HG03097 (cell line): ENCODE measurements at regions not wholly inside any gene's neighbourhood (a gene's known extent, or its start where the extent isn't known, plus 50 kb on each side); places are given as distances from the start of the nearest gene placed in this dataset.
"Not testable (repeated sequence)": the region's sequence is repeated elsewhere in the genome, so short reads cannot be mapped to it uniquely, and the experiment has no call there.

Experiments
- ATAC-seq: cut with Tn5 transposase; IDR thresholded peaks from one replicate; pipeline ENCODE4 v1.9.1; 2021; ENCODE audit not compliant: unreplicated experiment, low FRiP score

DNA sequence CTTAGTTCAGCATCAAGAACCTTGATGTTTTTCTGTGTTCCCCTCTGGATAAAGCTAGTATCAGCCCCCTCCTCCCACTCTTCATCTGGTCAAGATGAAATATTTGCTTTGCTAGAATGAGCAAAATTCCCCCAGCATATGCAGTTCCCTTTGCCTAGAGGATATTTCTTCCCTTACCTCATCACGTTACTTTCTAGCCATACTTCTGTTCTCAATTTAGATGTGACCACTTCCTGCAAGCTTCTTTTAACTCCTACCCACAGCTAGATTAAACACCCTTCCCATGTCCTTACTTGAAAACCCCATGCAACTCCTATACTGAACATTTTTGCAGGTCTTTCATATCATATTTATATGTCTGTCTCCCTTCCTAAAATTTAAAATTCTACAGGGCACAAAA is 178.9 kb upstream of the TUSC1 start:
- ATAC-seq = no peak

DNA sequence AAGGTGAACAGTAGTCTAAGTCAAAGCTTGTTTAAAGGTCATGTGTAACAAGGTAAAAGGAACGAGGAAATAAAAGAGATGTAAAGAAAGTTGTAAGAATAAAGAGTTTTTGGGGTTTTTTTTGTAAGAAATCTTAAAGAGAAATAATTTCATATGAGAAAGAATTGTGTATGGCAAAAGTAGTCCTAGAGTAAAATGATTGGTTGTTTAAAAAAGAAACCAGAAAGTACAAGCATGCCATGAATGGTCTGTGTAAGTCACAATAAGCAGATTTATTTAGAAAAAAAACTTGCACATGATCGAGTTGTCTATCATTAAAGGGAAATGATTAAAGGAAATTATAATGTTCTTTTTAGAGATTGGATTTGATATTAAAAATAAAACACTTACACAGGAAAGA is 172.6 kb upstream of the TUSC1 start:
- no peak for ATAC-seq

DNA sequence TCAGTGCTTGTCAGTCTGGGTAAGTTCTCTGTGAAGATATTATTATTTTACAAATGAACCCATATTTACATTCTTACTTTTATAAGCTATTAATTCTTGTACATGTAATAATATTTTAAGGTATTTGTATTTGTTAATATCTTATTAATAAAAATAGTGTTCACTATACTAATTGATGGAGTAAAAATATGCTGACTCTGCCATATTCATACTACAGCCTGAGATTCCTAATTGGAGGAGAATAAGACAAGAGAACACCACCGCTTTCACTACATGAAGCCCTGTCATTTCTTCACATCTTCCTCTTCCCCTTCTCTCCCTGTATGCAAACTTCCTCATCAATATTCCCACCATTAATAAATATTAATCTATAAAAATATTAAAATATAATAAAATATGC is 167.6 kb upstream of the TUSC1 start:
- ATAC-seq = no peak

DNA sequence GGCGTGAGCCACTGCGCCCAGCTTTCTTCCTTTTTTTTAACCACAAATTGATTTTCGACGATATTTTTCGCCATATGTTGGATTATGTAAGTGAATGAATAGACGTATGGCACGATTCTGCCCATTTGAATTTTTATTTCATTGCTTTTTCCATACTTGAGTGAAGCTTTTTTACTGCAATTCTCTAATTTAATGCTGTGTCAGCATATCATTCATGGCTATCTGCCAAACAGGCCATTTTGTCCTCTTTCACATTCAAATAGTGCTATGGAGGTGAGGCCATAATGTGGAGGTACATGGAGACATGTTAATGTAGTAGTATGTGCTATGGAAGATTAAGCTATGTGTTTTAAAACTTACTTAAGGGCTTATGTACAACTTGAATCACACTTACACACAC is 152.1 kb upstream of the TUSC1 start:
- no peak for ATAC-seq

DNA sequence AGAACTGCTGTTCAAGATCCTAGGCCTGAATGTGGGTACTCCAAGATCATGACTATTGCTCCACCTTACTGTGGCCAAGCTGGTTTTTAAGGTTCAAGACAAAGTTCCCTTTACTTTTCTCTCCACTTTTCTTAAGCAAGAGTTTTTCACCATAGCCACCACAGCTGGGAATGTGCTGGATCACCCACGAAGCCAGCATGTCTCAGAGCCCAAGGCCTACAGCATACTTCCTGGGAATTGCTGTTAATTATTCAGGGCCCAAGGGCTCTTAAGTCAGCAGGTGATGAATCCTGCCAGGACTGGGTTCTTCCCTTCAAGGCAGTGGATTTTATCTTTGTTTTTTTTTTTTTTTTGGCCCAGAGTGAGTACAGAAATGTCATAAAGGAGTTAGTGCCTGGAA is 149.4 kb upstream of the TUSC1 start:
- no peak for ATAC-seq

DNA sequence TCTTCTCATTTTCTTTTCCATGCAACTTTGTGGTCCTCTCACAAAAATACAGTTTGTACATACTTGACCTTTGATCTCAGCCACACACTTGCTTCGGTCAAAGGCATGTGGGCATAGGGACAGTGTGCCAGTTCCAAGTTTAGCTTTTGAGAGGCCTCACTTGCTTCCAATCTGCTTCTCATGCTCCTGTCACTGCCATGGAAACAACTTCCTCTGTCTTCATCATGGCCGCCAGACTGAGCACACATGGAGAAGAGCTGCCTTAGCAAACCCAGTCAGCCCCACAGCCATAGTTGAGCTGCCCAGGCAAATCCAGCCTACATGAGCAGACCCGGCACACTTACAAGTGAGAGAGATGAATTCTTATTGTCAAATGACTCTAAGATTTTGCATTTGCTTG is 138.2 kb upstream of the TUSC1 start:
- no peak for ATAC-seq

DNA sequence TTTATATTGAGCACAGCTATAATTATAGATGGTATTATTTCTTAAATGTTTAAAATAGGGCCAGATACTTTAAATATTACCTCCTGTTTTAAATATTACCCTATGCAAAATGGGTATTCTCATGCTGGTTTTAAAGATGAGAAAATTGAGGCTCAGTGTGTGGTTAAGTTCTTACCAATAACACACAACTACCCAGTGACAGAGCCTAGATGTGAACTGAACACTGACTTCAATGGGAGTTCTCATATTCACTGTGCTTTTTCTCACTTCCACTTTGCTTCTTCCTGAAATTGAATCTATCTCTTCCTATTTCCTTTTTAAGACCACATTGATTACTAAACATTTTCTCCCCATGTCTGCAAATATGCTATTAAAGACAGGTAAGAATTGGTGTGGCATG is 135.8 kb upstream of the TUSC1 start:
- no peak for ATAC-seq

DNA sequence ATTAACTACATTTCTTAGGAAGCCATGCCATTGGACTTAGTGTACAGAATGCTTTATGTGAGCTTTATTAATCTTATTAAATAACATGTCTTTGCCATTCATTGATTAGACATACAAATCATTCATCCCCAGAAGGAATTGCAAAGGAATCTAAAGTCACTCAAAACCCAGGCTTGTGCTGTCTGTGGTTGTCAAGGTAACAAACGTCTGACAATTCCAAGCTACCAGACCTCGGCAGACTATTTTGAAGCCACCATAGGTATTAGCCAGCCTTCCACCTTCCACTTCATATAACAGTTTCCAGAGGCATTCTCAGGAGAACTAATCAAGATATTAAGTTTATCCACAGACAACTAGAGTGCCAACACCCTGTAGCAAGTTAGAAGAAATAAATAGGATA is 135.2 kb upstream of the TUSC1 start:
- no peak for ATAC-seq

DNA sequence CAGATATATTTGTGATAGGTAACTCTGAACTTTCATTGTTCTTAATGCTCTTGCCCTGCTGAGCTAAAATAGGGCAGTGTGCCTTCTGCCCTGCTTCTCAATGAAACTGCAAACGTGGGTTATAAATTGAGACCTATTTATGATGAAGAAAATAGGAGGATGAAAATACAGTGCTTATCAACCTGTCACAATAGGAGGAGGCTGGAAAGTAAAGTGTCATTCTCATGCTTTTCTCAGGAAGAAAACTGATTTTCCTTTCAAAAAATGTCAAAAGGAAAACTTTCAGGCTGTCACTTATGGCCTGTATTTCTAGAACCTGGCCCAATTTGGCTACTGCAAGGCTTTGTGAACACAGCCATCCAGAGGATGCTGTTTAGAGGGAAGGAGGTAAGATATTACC is 130.3 kb upstream of the TUSC1 start:
- no peak for ATAC-seq

DNA sequence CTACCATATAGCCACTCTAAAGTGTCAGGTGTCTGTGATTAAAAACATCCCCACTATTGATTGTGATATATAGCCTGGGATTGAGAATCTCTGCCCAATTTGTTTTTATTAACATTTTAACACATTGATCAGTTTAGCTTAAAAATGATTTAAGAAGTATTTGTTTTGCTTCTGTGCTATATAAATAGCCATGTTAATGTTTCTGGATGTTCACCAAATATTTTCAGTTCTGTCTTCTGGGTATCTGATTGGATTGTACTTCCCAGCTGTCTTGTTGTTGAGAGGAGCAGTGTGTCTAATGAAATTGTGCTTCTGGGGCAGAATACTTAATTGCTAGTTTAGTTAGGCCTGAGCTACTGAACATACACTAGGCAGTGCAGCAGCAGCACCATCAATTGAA is 126.6 kb upstream of the TUSC1 start:
- no peak for ATAC-seq

DNA sequence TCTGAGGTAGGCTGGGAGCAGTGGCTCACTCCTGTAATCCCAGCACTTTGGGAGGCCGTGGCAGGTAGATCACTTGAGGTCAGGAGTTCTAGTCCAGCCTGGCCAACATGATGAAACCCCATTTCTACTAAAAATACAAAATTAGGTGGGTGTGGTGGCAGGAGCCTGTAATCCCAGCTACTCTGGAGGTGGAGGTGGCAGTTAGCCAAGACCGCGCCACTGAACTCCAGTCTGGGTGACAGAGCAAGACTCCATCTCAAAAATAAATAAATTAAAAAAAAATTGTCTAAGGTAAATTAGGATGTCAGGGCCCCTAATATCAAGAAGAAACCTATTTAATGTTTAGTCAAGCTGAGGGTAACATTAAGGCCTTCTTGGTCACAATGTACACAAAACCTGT is 123.7 kb upstream of the TUSC1 start:
- not testable (repeated sequence) for ATAC-seq

DNA sequence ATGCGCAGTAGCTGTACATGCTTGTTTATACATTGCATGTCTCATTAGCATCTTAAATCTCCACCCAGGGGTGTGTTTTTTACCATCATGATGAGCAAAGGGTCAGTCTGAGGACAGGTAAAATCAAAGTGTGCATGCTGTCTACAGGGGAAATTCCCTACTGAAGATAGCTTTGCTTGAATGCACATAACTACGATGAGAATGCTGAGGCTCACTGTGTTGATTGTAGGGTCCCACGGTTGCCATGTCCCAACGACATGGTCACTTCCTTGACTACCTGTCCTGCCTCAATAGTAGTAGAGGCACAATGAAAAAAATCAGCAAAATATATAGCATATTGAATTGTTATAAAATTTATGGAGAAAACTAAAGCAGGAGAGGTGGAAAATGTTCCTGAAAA is 95.6 kb upstream of the TUSC1 start:
- no peak for ATAC-seq

DNA sequence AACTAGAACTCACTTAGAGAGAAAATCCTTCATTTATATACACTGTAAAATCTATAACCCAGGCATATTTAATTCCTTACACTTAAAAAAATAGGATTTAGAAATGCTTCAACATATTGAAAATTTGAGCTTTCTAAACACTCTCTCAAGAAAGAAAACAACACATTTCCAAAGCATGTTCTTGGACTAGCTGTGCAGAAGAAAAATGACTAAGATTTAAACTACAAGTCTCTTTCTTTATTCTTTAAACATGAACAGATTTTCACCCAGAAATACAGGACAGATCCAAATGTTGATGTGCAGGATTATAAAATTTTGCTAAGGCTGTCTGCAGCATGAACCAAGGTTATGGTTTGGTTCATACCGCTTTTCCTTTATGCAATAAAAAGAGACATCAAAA is 77.7 kb upstream of the TUSC1 start:
- no peak for ATAC-seq

DNA sequence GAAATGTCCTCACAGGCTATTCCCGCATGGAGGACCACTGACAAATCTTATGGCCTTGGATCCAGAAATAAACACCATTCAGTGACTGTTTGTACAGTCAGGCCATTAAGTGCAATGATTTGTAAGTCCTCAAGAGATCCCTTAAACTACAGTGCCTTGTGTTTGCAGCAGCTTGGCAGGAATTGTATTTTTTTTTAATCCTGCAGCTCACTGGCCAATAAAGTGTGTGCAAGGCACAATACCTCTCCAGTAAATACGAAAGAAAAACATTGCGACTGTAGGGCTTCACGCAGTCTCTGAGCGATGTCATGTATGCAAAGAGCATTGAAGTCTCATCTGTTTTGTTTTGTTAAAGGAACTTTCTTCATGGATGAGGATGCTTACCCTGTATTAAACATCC is 74.2 kb upstream of the TUSC1 start:
- no peak for ATAC-seq

DNA sequence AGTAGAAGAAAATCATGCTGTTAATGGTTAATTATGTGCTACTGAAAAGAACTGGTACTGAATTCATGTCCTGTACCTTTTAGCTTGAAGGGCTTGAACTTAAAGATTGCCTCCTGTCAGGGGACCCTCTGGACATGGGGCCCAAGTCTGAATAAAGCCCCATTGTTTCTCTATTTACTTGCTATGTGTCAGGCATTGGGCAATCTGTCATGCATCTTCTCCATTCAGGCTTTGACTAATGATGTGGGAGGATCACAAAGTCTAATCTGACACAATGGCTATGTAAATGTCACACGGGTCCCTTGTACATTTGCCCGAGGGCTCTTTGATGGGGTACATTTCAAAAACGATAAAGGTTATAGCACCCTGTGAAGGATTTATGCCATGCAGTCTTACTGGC is 64.0 kb upstream of the TUSC1 start:
- ATAC-seq = no peak

DNA sequence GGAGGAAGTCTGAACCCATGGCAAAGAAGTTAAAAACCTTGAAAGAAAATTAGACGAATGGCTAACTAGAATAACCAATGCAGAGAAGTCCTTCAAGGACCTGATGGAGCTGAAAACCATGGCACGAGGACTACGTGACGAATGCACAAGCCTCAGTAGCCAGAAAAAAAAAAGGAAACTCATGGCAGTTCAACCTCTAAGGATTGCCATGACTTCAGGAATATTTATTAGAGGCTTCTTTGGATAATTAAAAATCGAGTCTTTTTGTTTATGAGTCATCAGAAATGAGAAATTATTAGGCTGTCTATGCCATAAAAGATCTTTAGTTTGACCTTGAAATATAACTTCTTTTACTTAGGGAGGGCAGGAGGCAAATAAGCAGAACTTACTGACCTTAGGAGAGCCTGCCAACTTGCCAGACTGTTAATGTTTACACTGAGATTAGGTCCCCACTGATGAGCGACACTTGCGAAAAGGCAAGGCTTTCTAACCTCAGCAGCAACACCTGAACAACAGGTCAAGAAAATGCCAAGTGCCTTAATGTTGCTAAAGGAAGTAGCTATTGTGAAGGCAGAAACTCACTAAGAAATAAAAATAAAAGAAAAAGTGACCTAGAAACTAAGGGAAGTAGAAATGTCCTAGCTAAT is 55.2 kb upstream of the TUSC1 start:
- ATAC-seq = no peak

DNA sequence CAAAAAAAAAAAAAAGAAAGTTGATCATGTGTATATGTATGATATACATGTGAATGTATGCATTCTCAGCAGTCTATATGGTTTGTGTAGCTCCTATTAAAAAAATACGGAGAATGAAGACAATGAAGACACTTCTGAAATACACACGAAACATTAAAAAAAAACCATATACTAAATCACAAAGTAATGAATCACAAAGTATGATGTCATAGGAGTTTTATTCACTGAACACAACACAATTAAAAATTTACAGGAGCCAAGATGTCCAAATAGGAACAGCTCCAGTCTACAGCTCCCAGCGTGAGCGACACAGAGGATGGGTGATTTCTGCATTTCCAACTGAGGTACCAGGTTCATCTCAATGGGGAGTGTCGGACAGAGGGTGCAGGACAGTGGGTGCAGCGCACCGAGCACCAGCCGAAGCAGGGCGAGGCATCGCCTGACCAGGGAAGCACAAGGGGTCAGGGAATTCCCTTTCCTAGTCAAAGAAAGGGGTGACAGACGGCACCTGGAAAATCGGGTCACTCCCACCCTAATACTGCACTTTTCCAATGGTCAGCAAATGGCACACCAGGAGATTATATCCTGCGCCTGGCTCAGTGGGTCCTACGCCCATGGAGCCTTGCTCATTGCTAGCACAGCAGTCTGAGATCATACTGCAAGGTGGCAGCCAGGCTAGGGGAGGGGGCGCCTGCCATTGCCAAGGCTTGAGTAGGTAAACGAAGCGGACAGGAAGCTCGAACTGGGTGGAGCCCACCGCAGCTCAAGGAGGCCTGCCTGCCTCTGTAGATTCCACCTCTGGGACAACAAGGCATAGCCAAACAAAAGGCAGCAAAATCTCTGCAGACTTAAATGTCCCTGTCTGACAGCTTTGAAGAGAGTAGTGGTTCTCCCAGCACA is 53.9 kb upstream of the TUSC1 start:
- not testable (repeated sequence) for ATAC-seq
